GM12878 (cell line): ENCODE measurements at regions not wholly inside any gene's neighbourhood (a gene's known extent, or its start where the extent isn't known, plus 50 kb on each side); places are given as distances from the start of the nearest gene placed in this dataset.

Experiments used
- ATAC-seq: fragments of 200-7000 bp; cut with Tn5 transposase; 3 replicates; pipeline ENCODE4 v1.9.1; 2020; ENCODE audit warnings: mild to moderate bottlenecking, moderate library complexity
- BruUV-seq: library from RNA; stranded (reverse); fragments of 400-500 nt; replicated peaks from 2 replicates; lab custom pipeline; 2021; lab: Mats Ljungman, UMichigan
- CTCF ChIA-PET: fragments of 300-600 bp; sonication (Branson Sonifier 250); formaldehyde crosslinking; extraction: SDS; loops from one replicate; lab custom pipeline; 2021; ENCODE audit warnings: inconsistent platforms; lab: Yijun Ruan, JAX
- POLR2A ChIA-PET: fragments of 350-600 bp; formaldehyde crosslinking; extraction: SDS; loops from one replicate; lab custom pipeline; 2021; ENCODE audit warnings: inconsistent platforms; lab: Charles Lee
- RAD21 ChIA-PET: fragments of 300-600 bp; sonication (Branson Sonifier 250); formaldehyde crosslinking; loops from one replicate; lab custom pipeline; 2023; ENCODE audit warnings: antibody characterized with exemption; ENCODE audit not compliant: unreplicated experiment; lab: Charles Lee
- SMC1A ChIA-PET: fragments of 300-600 bp; sonication (Branson Sonifier 250); formaldehyde crosslinking; loops from one replicate; lab custom pipeline; 2023; ENCODE audit not compliant: unreplicated experiment, uncharacterized antibody; lab: Charles Lee
- DNase-seq: peaks from one replicate; pipeline ENCODE4 v3.0.0-alpha.2; 2011; ENCODE audit warnings: low read depth, low spot score
- FAIRE-seq: peaks from 3 replicates; lab custom pipeline; 2011; peaks lifted over from hg19 to GRCh38; lab: Jason Lieb, UNC
- H2AFZ ChIP-seq: 2 replicates; pipeline ENCODE4 v1.6.0; 2011; ENCODE audit warnings: low read depth, low read length, control low read depth; ENCODE audit not compliant: control insufficient read depth
- H3K27ac ChIP-seq: 2 replicates; pipeline ENCODE4 v1.5.1; 2011; ENCODE audit warnings: control low read depth; ENCODE audit not compliant: control insufficient read depth, insufficient read depth
- H3K27me3 ChIP-seq, 2 experiments: replicated peaks in 1 of 2; 2 replicates each; pipeline versions ENCODE4 v1.6.0 to v1.6.1; 2011; ENCODE audit warnings: low read length in 1 of 2; ENCODE audit not compliant: control insufficient read depth in 2 of 2, insufficient read depth in 2 of 2
- H3K36me3 ChIP-seq, 2 experiments: 2 replicates each; pipeline ENCODE4 v1.5.1; 2011; ENCODE audit warnings: low read length in 1 of 2; ENCODE audit not compliant: control insufficient read depth in 2 of 2, insufficient read depth in 2 of 2
- H3K4me1 ChIP-seq: 2 replicates; pipeline ENCODE4 v1.6.1; 2011; ENCODE audit warnings: mild to moderate bottlenecking, low read length, moderate library complexity, mixed read lengths; ENCODE audit not compliant: control insufficient read depth, insufficient read depth
- H3K4me2 ChIP-seq: 2 replicates; pipeline ENCODE4 v1.6.0; 2011; ENCODE audit warnings: control low read depth; ENCODE audit not compliant: control insufficient read depth, insufficient read depth
- H3K4me3 ChIP-seq: fragments of 200-600 bp; sonication (generic); 2 replicates; pipeline ENCODE4 v1.5.1; 2016
- H3K79me2 ChIP-seq: 2 replicates; pipeline ENCODE4 v1.6.0; 2011; ENCODE audit warnings: low read length; ENCODE audit not compliant: control insufficient read depth, insufficient read depth
- H3K9ac ChIP-seq: 2 replicates; pipeline ENCODE4 v1.8.0; 2011; ENCODE audit warnings: low read length, control low read depth, mixed read lengths; ENCODE audit not compliant: control insufficient read depth, insufficient read depth
- H3K9me3 ChIP-seq: replicated peaks from 3 replicates; pipeline ENCODE4 v1.5.1; 2011; ENCODE audit warnings: mild to moderate bottlenecking, low read length; ENCODE audit not compliant: control insufficient read depth, insufficient read depth
- H4K20me1 ChIP-seq: 2 replicates; pipeline ENCODE4 v1.6.0; 2011; ENCODE audit not compliant: control insufficient read depth, insufficient read depth
- CBFB ChIP-seq: IDR thresholded peaks from 2 replicates; pipeline ENCODE4 v1.6.1; 2016; ENCODE audit warnings: antibody characterized with exemption, low read depth
- IKZF2 ChIP-seq, 2 experiments: fragments of 450-650 bp; IDR thresholded peaks; 2 replicates each; pipeline ENCODE4 v1.6.1; 2017; ENCODE audit warnings: mild to moderate bottlenecking in 2 of 2, moderate library complexity in 2 of 2
- LARP7 ChIP-seq: fragments of 450-650 bp; IDR thresholded peaks from 2 replicates; pipeline ENCODE4 v1.6.1; 2017; ENCODE audit warnings: mild to moderate bottlenecking
- NR2F1 ChIP-seq: fragments of 450-650 bp; conservative IDR thresholded peaks from 2 replicates; pipeline ENCODE4 v1.6.1; 2017; ENCODE audit warnings: mild to moderate bottlenecking
- RELB ChIP-seq: fragments of 450-650 bp; IDR thresholded peaks from 2 replicates; pipeline ENCODE4 v1.6.1; 2017; ENCODE audit warnings: low read depth, mild to moderate bottlenecking, moderate library complexity
- RUNX3 ChIP-seq: IDR thresholded peaks from 2 replicates; pipeline ENCODE4 v1.6.1; 2012; ENCODE audit warnings: low read length, inconsistent platforms
- SMAD1 ChIP-seq: fragments of 450-650 bp; IDR thresholded peaks from 2 replicates; pipeline ENCODE4 v1.6.1; 2018; ENCODE audit warnings: mild to moderate bottlenecking, low read depth; ENCODE audit not compliant: partially characterized antibody
- ZNF24 ChIP-seq: fragments of 450-650 bp; IDR thresholded peaks from 2 replicates; pipeline ENCODE4 v1.6.1; 2017; ENCODE audit warnings: antibody characterized with exemption, mild to moderate bottlenecking
- WGBS: methylation state at CpG from one replicate; pipeline ENCODE4 v1.1.6; 2016; ENCODE audit warnings: low lambda C conversion rate; ENCODE audit not compliant: insufficient replicate concordance, insufficient coverage; ENCODE audit errors: missing lambda C conversion rate; 5-methylcytosine and 5-hydroxymethylcytosine counted together
- in situ Hi-C: fragments of 300-500 bp; cut with MboI; formaldehyde crosslinking; loops from 9 replicates; pipeline ENCODE4 v1.14.3; 2018; ENCODE audit warnings: mixed read lengths
- intact Hi-C: fragments of 100-400 bp; cut with micrococcal nuclease; formaldehyde crosslinking; loops from one replicate; pipeline ENCODE4 v1.14.2; 2022; ENCODE audit not compliant: unreplicated experiment
- TF ChIP-seq, protein P1 (sequence below): IDR thresholded peaks from 2 replicates; pipeline ENCODE4 v1.6.1; 2012; ENCODE audit warnings: low read depth, low read length, improper control_type of control experiment
- TF ChIP-seq, protein P2 (sequence below): fragments of 450-650 bp; IDR thresholded peaks from 2 replicates; pipeline ENCODE4 v1.6.1; 2017; ENCODE audit warnings: mild to moderate bottlenecking

DNA sequence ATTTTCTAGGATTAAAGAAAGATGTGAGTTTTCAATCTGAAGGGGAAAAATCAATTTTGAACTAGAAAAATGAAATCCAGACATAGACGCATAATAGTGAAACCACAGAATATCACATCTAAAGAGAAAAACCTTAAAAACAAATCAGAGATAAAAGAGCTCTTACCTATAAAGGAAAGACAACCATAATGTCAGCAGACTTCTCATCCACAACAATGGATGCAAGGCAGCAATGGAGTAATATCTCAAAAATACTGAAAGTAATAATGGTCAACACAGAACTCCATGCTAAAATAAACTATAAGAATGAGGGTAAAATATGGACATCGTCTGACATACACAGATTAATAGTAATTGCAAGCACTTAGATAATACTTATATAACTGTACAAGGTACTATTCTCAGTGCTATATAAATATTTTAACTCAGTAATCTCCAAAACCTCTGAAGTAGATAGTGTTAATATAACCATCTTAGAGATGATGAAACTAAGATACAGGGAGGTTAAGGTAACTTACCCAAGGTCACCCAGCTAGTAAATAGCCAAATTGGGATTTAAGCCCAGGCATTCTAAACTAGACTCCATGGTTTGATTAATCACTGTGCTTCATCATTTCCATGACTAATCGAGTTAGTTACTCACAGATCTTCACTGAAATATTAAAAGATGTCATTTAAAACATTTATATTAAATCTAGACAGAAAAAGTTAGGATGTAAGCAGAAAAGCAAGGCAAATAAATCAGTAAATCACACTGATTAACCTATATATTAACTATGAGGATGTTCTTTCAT lies 89.4 kb upstream of the SPTBN1 start:
- CTCF ChIA-PET, result interaction anchor here (0.9 kb wide), 1 partner anchor 313 kb away, joined by 3 read pairs; no protein-coding TSS in a partner anchor
- FAIRE-seq, result no peak
- ATAC-seq, result no peak

More for the DNA sequence above, 89.4 kb upstream of the SPTBN1 start:
- Histone ChIP-seq H4K20me1 (no peaks in the 10 kb centered on the region), H3K27ac (no peak overlapping the region), H3K9me3 (no peaks in the 10 kb centered on the region; the same call in 2 of the 3 replicates), H3K4me2 (no peak overlapping the region), H3K4me3 (no peak overlapping the region), H3K36me3 (no peaks in the 10 kb centered on the region), H3K79me2 (no peaks in the 10 kb centered on the region), H3K9ac (no peak overlapping the region), H2AFZ (no peak overlapping the region), H3K27me3 (no peaks in the 10 kb centered on the region; a peak in 2 of 4 replicates), H3K4me1 (no peaks in the 10 kb centered on the region)
- ChIA-PET POLR2A (no interaction called here), RAD21 (no interaction called here), SMC1A (no interaction called here)
- TF ChIP-seq SMAD1 (no peak), ZNF24 (no peak), LARP7 (no peak), NR2F1 (no peak), RELB (no peak), CBFB (no peak), RUNX3 (no peak), IKZF2 (IDR thresholded peaks at IDR 0.05) (no peak)
- TF ChIP-seq, protein P1, sequence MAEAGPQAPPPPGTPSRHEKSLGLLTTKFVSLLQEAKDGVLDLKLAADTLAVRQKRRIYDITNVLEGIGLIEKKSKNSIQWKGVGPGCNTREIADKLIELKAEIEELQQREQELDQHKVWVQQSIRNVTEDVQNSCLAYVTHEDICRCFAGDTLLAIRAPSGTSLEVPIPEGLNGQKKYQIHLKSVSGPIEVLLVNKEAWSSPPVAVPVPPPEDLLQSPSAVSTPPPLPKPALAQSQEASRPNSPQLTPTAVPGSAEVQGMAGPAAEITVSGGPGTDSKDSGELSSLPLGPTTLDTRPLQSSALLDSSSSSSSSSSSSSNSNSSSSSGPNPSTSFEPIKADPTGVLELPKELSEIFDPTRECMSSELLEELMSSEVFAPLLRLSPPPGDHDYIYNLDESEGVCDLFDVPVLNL, result no peak
- TF ChIP-seq, protein P2, sequence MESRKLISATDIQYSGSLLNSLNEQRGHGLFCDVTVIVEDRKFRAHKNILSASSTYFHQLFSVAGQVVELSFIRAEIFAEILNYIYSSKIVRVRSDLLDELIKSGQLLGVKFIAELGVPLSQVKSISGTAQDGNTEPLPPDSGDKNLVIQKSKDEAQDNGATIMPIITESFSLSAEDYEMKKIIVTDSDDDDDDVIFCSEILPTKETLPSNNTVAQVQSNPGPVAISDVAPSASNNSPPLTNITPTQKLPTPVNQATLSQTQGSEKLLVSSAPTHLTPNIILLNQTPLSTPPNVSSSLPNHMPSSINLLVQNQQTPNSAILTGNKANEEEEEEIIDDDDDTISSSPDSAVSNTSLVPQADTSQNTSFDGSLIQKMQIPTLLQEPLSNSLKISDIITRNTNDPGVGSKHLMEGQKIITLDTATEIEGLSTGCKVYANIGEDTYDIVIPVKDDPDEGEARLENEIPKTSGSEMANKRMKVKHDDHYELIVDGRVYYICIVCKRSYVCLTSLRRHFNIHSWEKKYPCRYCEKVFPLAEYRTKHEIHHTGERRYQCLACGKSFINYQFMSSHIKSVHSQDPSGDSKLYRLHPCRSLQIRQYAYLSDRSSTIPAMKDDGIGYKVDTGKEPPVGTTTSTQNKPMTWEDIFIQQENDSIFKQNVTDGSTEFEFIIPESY, result no peak
- no peak for DNase-seq
- in situ Hi-C loops, result no loop called here
- intact Hi-C loops, result no loop called here
- WGBS, result 38% methylated on average over 3 of the region's 3 CpGs
- no TSS peak for BruUV-seq
